ENCODE measurements at regions not wholly inside any gene's neighbourhood (a gene's known extent, or its start where the extent isn't known, plus 50 kb on each side); places are given as distances from the start of the nearest gene placed in this dataset.

- no peak for DNase-seq (ENCODE audit: low spot score)
- Histone ChIP-seq H3K9me2 (ENCODE audit: insufficient read depth) (no peaks in the 10 kb centered on the region), H4K20me1 (replicated peaks; ENCODE audit: insufficient read depth) (no peaks in the 10 kb centered on the region), H3K36me3 (ENCODE audit: insufficient read depth) (no peaks in the 10 kb centered on the region), H3K4me2 (no peak overlapping the region), H3K27ac (ENCODE audit: low read depth) (no peak overlapping the region), H2AFZ (no peak overlapping the region), H3K4me3 (no peak overlapping the region), H3K27me3 (ENCODE audit: insufficient read depth) (no peaks in the 10 kb centered on the region), H3F3A (replicated peaks; ENCODE audit: low read depth) (no peaks in the 10 kb centered on the region), H3K79me2 (replicated peaks; ENCODE audit: insufficient read depth) (no peaks in the 10 kb centered on the region), H3K4me1 (ENCODE audit: insufficient read depth) (no peaks in the 10 kb centered on the region)
- TF ChIP-seq CREB1 (CRISPR knock-in tag; IDR thresholded peaks at IDR 0.05; ENCODE audit: low read depth) = no peak
- no peak for TF ChIP-seq STAT1 (IDR thresholded peaks at IDR 0.05; ENCODE audit: unreplicated experiment)
- TF ChIP-seq REST (IDR thresholded peaks at IDR 0.05; ENCODE audit: unreplicated experiment) = no peak
- no peaks in the 10 kb centered on the region for H3K9me3 Mint-ChIP-seq
- no peaks in the 10 kb centered on the region for H3K36me3 Mint-ChIP-seq (ENCODE audit: low read depth)
- H3K27ac Mint-ChIP-seq = no peak overlapping the region
- H3K4me1 Mint-ChIP-seq = no peaks in the 10 kb centered on the region; the same call in 2 of the 3 replicates
- no peak for ATAC-seq
- H3K4me3 Mint-ChIP-seq = no peak overlapping the region
- H3K27me3 Mint-ChIP-seq (ENCODE audit: insufficient read depth, low read depth, poor library complexity) = no peaks in the 10 kb centered on the region
Observed at GRCh38 chr5:2181557-2181956, 298.8 kb upstream of the IRX4 start.

GRCh38 chr5:2181149-2181548, 298.4 kb upstream of the IRX4 start:
- H3K4me2 ChIP-seq = no peak overlapping the region
- H3K36me3 ChIP-seq (ENCODE audit: insufficient read depth) = no peaks in the 10 kb centered on the region
- no peak overlapping the region for H2AFZ ChIP-seq
- no peaks in the 10 kb centered on the region for H3F3A ChIP-seq (replicated peaks; ENCODE audit: low read depth)
- no peaks in the 10 kb centered on the region for H3K79me2 ChIP-seq (replicated peaks; ENCODE audit: insufficient read depth)
- Mint-ChIP-seq H3K27me3 (ENCODE audit: insufficient read depth, low read depth, poor library complexity) (no peaks in the 10 kb centered on the region), H3K9me3 (no peaks in the 10 kb centered on the region), H3K36me3 (ENCODE audit: low read depth) (no peaks in the 10 kb centered on the region), H3K4me1 (no peaks in the 10 kb centered on the region; the same call in 2 of the 3 replicates), H3K27ac (no peak overlapping the region), H3K4me3 (no peak overlapping the region)
- H3K27me3 ChIP-seq (ENCODE audit: insufficient read depth) = no peaks in the 10 kb centered on the region
- H3K27ac ChIP-seq (ENCODE audit: low read depth) = no peak overlapping the region
- H4K20me1 ChIP-seq (replicated peaks; ENCODE audit: insufficient read depth) = no peaks in the 10 kb centered on the region
- no peak for DNase-seq (ENCODE audit: low spot score)
- no peaks in the 10 kb centered on the region for H3K4me1 ChIP-seq (ENCODE audit: insufficient read depth)
- ATAC-seq = no peak
- no peaks in the 10 kb centered on the region for H3K9me2 ChIP-seq (ENCODE audit: insufficient read depth)
- H3K4me3 ChIP-seq = no peak overlapping the region
- TF ChIP-seq CREB1 (CRISPR knock-in tag; IDR thresholded peaks at IDR 0.05; ENCODE audit: low read depth) (no peak), REST (IDR thresholded peaks at IDR 0.05; ENCODE audit: unreplicated experiment) (no peak), ZNF331 (CRISPR knock-in tag; IDR thresholded peaks at IDR 0.05; ENCODE audit: low read depth) (no peak), EZH2phosphoT487 (IDR thresholded peaks at IDR 0.05; ENCODE audit: unreplicated experiment) (no peak), CTCF (conservative IDR thresholded peaks at IDR 0.05; ENCODE audit: low read depth in 2 of 2) (no peak), NANOG (IDR thresholded peaks at IDR 0.05; ENCODE audit: borderline replicate concordance) (no peak)

Data from GM23338 (cell line).